Liver (tissue), 3 donors: ENCODE measurements at regions not wholly inside any gene's neighbourhood (a gene's known extent, or its start where the extent isn't known, plus 50 kb on each side); places are given as distances from the start of the nearest gene placed in this dataset.

Experiments
- CTCF ChIP-seq: fragments of 150-350 bp; IDR thresholded peaks from 2 replicates; pipeline ENCODE4 v1.5.1; 2017; ENCODE audit warnings: improper control_type of control experiment, low read depth, low read length; ENCODE audit not compliant: missing input control
- HNF4G ChIP-seq: IDR thresholded peaks from 2 replicates; pipeline ENCODE4 v1.6.1; 2016; ENCODE audit warnings: antibody characterized with exemption
- JUND ChIP-seq, 2 donors: IDR thresholded peaks; 2 replicates each; pipeline ENCODE4 v1.6.1; 2016; ENCODE audit warnings: antibody characterized with exemption in 2 of 2
- MAX ChIP-seq: IDR thresholded peaks from 2 replicates; pipeline ENCODE4 v1.6.1; 2016; ENCODE audit warnings: antibody characterized with exemption
- TAF1 ChIP-seq: conservative IDR thresholded peaks from 2 replicates; pipeline ENCODE4 v1.6.1; 2016; ENCODE audit warnings: antibody characterized with exemption, mild to moderate bottlenecking
- ZBTB33 ChIP-seq: IDR thresholded peaks from 2 replicates; pipeline ENCODE4 v1.6.1; 2016; ENCODE audit warnings: antibody characterized with exemption
- TF ChIP-seq, protein P1 (sequence below): IDR thresholded peaks from 2 replicates; pipeline ENCODE4 v1.6.1; 2016; ENCODE audit warnings: antibody characterized with exemption, mild to moderate bottlenecking
- donor health status: healthy.
- donor health status: healthy.

DNA sequence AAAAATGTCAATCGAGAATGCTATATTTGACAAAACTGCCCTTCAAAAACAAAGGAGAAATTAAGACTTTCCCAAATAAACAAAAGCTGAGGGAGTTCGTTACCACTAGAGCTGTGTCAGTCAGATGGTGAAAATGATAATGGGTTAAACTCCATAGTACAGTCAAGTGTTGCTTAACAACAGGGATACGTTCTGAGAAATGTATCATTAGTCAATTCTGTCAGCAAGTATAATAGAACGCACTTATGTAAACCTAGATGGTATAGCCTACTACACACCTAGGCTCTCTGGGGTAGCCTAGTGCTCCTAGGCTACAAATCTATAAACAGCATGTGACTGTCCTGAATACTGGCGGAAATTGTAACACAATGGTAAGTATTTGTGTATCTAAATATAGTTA is 138.7 kb downstream of the DRD1 start:
- no peak for TF ChIP-seq JUND (IDR thresholded peaks at IDR 0.05)
- no peak for TF ChIP-seq CTCF
- TF ChIP-seq, protein P1, sequence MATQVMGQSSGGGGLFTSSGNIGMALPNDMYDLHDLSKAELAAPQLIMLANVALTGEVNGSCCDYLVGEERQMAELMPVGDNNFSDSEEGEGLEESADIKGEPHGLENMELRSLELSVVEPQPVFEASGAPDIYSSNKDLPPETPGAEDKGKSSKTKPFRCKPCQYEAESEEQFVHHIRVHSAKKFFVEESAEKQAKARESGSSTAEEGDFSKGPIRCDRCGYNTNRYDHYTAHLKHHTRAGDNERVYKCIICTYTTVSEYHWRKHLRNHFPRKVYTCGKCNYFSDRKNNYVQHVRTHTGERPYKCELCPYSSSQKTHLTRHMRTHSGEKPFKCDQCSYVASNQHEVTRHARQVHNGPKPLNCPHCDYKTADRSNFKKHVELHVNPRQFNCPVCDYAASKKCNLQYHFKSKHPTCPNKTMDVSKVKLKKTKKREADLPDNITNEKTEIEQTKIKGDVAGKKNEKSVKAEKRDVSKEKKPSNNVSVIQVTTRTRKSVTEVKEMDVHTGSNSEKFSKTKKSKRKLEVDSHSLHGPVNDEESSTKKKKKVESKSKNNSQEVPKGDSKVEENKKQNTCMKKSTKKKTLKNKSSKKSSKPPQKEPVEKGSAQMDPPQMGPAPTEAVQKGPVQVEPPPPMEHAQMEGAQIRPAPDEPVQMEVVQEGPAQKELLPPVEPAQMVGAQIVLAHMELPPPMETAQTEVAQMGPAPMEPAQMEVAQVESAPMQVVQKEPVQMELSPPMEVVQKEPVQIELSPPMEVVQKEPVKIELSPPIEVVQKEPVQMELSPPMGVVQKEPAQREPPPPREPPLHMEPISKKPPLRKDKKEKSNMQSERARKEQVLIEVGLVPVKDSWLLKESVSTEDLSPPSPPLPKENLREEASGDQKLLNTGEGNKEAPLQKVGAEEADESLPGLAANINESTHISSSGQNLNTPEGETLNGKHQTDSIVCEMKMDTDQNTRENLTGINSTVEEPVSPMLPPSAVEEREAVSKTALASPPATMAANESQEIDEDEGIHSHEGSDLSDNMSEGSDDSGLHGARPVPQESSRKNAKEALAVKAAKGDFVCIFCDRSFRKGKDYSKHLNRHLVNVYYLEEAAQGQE, result no peak
- no peak for TF ChIP-seq HNF4G
- no peak for TF ChIP-seq ZBTB33
- no peak for TF ChIP-seq TAF1
- no peak for TF ChIP-seq MAX
